H1 (cell line): ENCODE measurements at regions not wholly inside any gene's neighbourhood (a gene's known extent, or its start where the extent isn't known, plus 50 kb on each side); places are given as distances from the start of the nearest gene placed in this dataset.
A peak's percentile ranks its signal among the peaks of the same experiment; 100 is the strongest.

Source experiments
- CTCF ChIA-PET: fragments of 300-600 bp; sonication (Branson Sonifier 250); formaldehyde crosslinking; loops from one replicate; lab custom pipeline; 2021; ENCODE audit not compliant: partially characterized antibody; lab: Charles Lee
- POLR2A ChIA-PET: fragments of 300-600 bp; sonication (Branson Sonifier 250); formaldehyde crosslinking; loops from one replicate; lab custom pipeline; 2021; ENCODE audit warnings: inconsistent platforms; ENCODE audit not compliant: partially characterized antibody; lab: Charles Lee
- DNase-seq, 2 experiments: peaks; one replicate each; pipeline versions ENCODE4 v3.0.0 to v3.0.0-alpha.2; 2010 to 2022; ENCODE audit warnings: low spot score in 2 of 2, low read depth in 1 of 2, mixed read lengths in 1 of 2
- FAIRE-seq: peaks from 2 replicates; lab custom pipeline; 2011; peaks lifted over from hg19 to GRCh38; lab: Jason Lieb, UNC
- H2AFZ ChIP-seq: 2 replicates; pipeline ENCODE4 v1.8.1; 2012; ENCODE audit warnings: low read length, inconsistent platforms
- H2AK5ac ChIP-seq: 2 replicates; pipeline ENCODE4 v1.6.1; 2013; ENCODE audit warnings: low read depth, low read length
- H2BK120ac ChIP-seq: replicated peaks from 2 replicates; pipeline ENCODE3; 2013; ENCODE audit warnings: low read depth, low read length, inconsistent platforms
- H2BK12ac ChIP-seq: 2 replicates; pipeline ENCODE4 v1.6.1; 2013; ENCODE audit warnings: low read depth, low read length
- H2BK15ac ChIP-seq: 2 replicates; pipeline ENCODE4 v1.6.1; 2013; ENCODE audit warnings: low read length
- H2BK20ac ChIP-seq: 2 replicates; pipeline ENCODE4 v1.6.1; 2013; ENCODE audit warnings: low read length
- H2BK5ac ChIP-seq: 2 replicates; pipeline ENCODE4 v1.6.1; 2013; ENCODE audit warnings: low read depth, low read length
- H3K14ac ChIP-seq: 2 replicates; pipeline ENCODE4 v1.6.1; 2013; ENCODE audit warnings: inconsistent platforms; ENCODE audit not compliant: insufficient read length
- H3K18ac ChIP-seq: 2 replicates; pipeline ENCODE4 v1.6.1; 2013; ENCODE audit warnings: low read length; ENCODE audit errors: extremely low read depth
- H3K23ac ChIP-seq: 2 replicates; pipeline ENCODE4 v1.6.1; 2013; ENCODE audit warnings: inconsistent platforms; ENCODE audit not compliant: insufficient read length
- H3K23me2 ChIP-seq: 2 replicates; pipeline ENCODE4 v1.6.1; 2013; ENCODE audit warnings: low read depth, low read length
- H3K27ac ChIP-seq: 2 replicates; pipeline ENCODE4 v1.6.1; 2011; ENCODE audit warnings: low read depth, low read length, inconsistent platforms
- H3K27me3 ChIP-seq, 4 experiments: replicated peaks in 1 of 4; 1 replicate in 1 of 4; 2 replicates in 3 of 4; pipeline versions ENCODE4 v1.6.1 to v1.8.1; 2011 to 2013; ENCODE audit warnings: low read length in 3 of 4, mild to moderate bottlenecking in 3 of 4, inconsistent platforms in 2 of 4, mixed read lengths in 2 of 4, moderate library complexity in 1 of 4; ENCODE audit not compliant: control insufficient read depth in 3 of 4, insufficient read depth in 3 of 4; ENCODE audit errors: extremely low read depth in 1 of 4
- H3K36me3 ChIP-seq, 4 experiments: 2 replicates each; pipeline versions ENCODE4 v1.6.1 to v1.8.1; 2011 to 2013; ENCODE audit warnings: mild to moderate bottlenecking in 4 of 4, low read length in 3 of 4, moderate library complexity in 2 of 4, control low read depth in 1 of 4, inconsistent platforms in 1 of 4; ENCODE audit not compliant: insufficient read depth in 4 of 4, control insufficient read depth in 2 of 4
- H3K4ac ChIP-seq: replicated peaks from 2 replicates; pipeline ENCODE3; 2013; ENCODE audit warnings: low read length, low read depth, mixed read lengths, inconsistent platforms; ENCODE audit not compliant: insufficient read length
- H3K4me1 ChIP-seq, 4 experiments: replicated peaks in 1 of 4; 1 replicate in 1 of 4; 2 replicates in 3 of 4; pipeline versions ENCODE4 v1.6.1 to v1.8.1; 2011 to 2013; ENCODE audit warnings: low read length in 3 of 4, inconsistent platforms in 2 of 4, mixed read lengths in 1 of 4; ENCODE audit not compliant: insufficient read depth in 4 of 4, control insufficient read depth in 3 of 4
- H3K4me2 ChIP-seq, 2 experiments: 2 replicates each; pipeline versions ENCODE4 v1.6.1 to v1.8.1; 2011 to 2013; ENCODE audit warnings: low read depth in 2 of 2, low read length in 2 of 2, control low read depth in 1 of 2, inconsistent platforms in 1 of 2, mild to moderate bottlenecking in 1 of 2; ENCODE audit not compliant: insufficient read depth in 1 of 2
- H3K4me3 ChIP-seq, 4 experiments: fragments of 200-600, 300-600 bp in 1 of 4; sonication (generic), shearing (Covaris generic), sonication (Bioruptor Twin) in 1 of 4; 2 replicates each; pipeline versions ENCODE4 v1.5.1 to v1.8.1; 2011 to 2016; ENCODE audit warnings: low read length in 4 of 4, low read depth in 3 of 4, control low read depth in 2 of 4, inconsistent platforms in 2 of 4, mild to moderate bottlenecking in 2 of 4, mixed read lengths in 1 of 4, moderate library complexity in 1 of 4; ENCODE audit not compliant: insufficient read depth in 2 of 4; ENCODE audit errors: extremely low read depth in 1 of 4
- H3K56ac ChIP-seq: replicated peaks from 2 replicates; pipeline ENCODE3; 2013; ENCODE audit warnings: low read depth, mild to moderate bottlenecking, mixed read lengths, low read length, inconsistent platforms; ENCODE audit not compliant: insufficient read length
- H3K79me1 ChIP-seq: 2 replicates; pipeline ENCODE4 v1.6.1; 2013; ENCODE audit warnings: low read depth, low read length, control low read depth
- H3K79me2 ChIP-seq, 2 experiments: 2 replicates each; pipeline versions ENCODE4 v1.6.1 to v1.8.1; 2012 to 2013; ENCODE audit warnings: low read length in 2 of 2, mild to moderate bottlenecking in 2 of 2, inconsistent platforms in 1 of 2; ENCODE audit not compliant: insufficient read depth in 2 of 2, control insufficient read depth in 1 of 2
- H3K9ac ChIP-seq, 4 experiments: replicated peaks in 1 of 4; 1 replicate in 1 of 4; 2 replicates in 3 of 4; pipeline versions ENCODE4 v1.6.1 to v1.8.1; 2011 to 2013; ENCODE audit warnings: low read depth in 3 of 4, low read length in 3 of 4, control low read depth in 2 of 4, mild to moderate bottlenecking in 2 of 4, moderate library complexity in 2 of 4, inconsistent platforms in 1 of 4; ENCODE audit errors: extremely low read depth in 1 of 4
- H3K9me3 ChIP-seq, 2 experiments: 2 replicates each; pipeline versions ENCODE4 v1.6.1 to v1.8.1; 2012 to 2013; ENCODE audit warnings: mild to moderate bottlenecking in 2 of 2, moderate library complexity in 2 of 2, control low read depth in 1 of 2, inconsistent platforms in 1 of 2, low read depth in 1 of 2, low read length in 1 of 2, mixed read lengths in 1 of 2; ENCODE audit not compliant: insufficient read depth in 2 of 2
- H4K20me1 ChIP-seq, 2 experiments: replicated peaks in 1 of 2; 2 replicates each; pipeline versions ENCODE3 to v1.8.1; 2011 to 2013; ENCODE audit warnings: inconsistent platforms in 2 of 2, low read length in 2 of 2, mild to moderate bottlenecking in 1 of 2; ENCODE audit not compliant: insufficient read depth in 2 of 2, control insufficient read depth in 1 of 2
- H4K5ac ChIP-seq: 2 replicates; pipeline ENCODE4 v1.6.1; 2013; ENCODE audit warnings: low read length, low read depth, mixed read lengths, inconsistent platforms; ENCODE audit not compliant: insufficient read length
- H4K8ac ChIP-seq: 2 replicates; pipeline ENCODE4 v1.8.0; 2013; ENCODE audit warnings: mild to moderate bottlenecking, moderate library complexity, low read length, inconsistent platforms; ENCODE audit not compliant: insufficient read depth; ENCODE audit errors: extremely low read depth
- H4K91ac ChIP-seq: replicated peaks from 2 replicates; pipeline ENCODE3; 2013; ENCODE audit warnings: low read length, mixed read lengths, inconsistent platforms; ENCODE audit not compliant: insufficient read length
- whole genome bisulfite sequencing, 2 experiments: shearing (Covaris generic) in 1 of 2; methylation state at CpG; one replicate each; pipeline versions ENCODE4 v1.1.6 to v1.1.7; 2013 to 2015; ENCODE audit warnings: low lambda C conversion rate in 2 of 2, mixed read lengths in 2 of 2, inconsistent platforms in 1 of 2, low coverage in 1 of 2, missing lambda C conversion rate in 1 of 2; ENCODE audit not compliant: insufficient replicate concordance in 2 of 2, insufficient coverage in 1 of 2, insufficient read length in 1 of 2; ENCODE audit errors: extremely low coverage in 1 of 2, missing lambda C conversion rate in 1 of 2; 5-methylcytosine and 5-hydroxymethylcytosine counted together
- TF ChIP-seq, protein P1 (sequence below): IDR thresholded peaks from 2 replicates; pipeline ENCODE4 v1.6.1; 2011; ENCODE audit warnings: low read length, improper control_type of control experiment

DNA sequence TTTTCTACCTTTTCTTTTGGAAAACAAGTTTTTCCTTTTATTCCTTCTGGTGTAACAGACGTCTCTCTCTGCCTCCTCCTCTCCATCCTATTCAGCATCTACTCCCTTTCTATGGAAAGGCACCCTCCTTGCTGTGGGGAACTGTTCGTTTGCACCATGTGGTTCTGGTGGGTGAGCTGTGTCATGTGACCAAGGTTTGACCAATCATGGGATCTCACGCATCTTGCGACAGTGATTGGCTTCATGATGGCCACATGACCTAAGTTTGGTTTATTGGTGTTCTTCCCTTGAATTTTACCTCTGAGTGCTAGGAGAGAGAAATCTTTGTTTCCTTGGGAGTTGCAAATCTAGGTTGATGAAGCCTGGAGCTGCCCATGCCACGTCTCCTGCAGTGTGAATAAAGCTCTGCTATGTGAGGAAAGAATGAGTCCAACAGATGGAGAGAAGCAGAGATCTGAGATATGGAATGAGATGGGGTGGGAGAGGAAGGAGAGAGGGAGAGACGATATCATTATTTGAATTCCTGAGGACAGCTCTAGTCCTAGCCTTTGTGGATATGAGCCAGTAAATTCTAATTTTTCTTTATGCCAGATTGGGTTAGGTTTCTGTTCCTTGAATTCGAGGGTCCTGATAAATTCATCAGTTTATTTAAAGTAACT is 178.8 kb upstream of the IL12B start:
- Histone ChIP-seq H2BK12ac (no peak overlapping the region), H3K4me3 (no peak overlapping the region), H2BK120ac (no peak overlapping the region), H2AK5ac (no peak overlapping the region), H3K4ac (no peak overlapping the region), H2BK15ac (no peak overlapping the region), H3K18ac (no peak overlapping the region), H3K4me2 (no peak overlapping the region), H4K20me1 (no peaks in the 10 kb centered on the region), H3K56ac (no peak overlapping the region), H3K23ac (no peak overlapping the region), H3K27ac (no peak overlapping the region), H3K14ac (no peak overlapping the region), H4K8ac (no peak overlapping the region), H3K79me2 (no peaks in the 10 kb centered on the region), H3K79me1 (no peaks in the 10 kb centered on the region), H3K27me3 (no peaks in the 10 kb centered on the region), H3K9me3 (no peaks in the 10 kb centered on the region), H2BK5ac (no peak overlapping the region), H2AFZ (no peak overlapping the region), H2BK20ac (no peak overlapping the region), H4K91ac (no peak overlapping the region), H3K36me3 (no peaks in the 10 kb centered on the region), H3K4me1 (peaks cover 0 to 3% (median 1%) of the 10 kb centered on the region in 4 experiments; a peak in 2 of 7 replicates), H3K23me2 (no peaks in the 10 kb centered on the region), H3K9ac (no peak overlapping the region), H4K5ac (no peak overlapping the region)
- WGBS, 2 experiments = 88% methylated on average over 6 of the region's 7 CpGs; no CpG with 5 or more reads in 1 of the 2 experiments
- DNase-seq (no peak), FAIRE-seq (no peak)
- ChIA-PET POLR2A (no interaction called here), CTCF (interaction anchor here (1.2 kb wide), 1 partner anchor 113 kb away, joined by 3 read pairs; no protein-coding TSS in a partner anchor)
- TF ChIP-seq, protein P1, sequence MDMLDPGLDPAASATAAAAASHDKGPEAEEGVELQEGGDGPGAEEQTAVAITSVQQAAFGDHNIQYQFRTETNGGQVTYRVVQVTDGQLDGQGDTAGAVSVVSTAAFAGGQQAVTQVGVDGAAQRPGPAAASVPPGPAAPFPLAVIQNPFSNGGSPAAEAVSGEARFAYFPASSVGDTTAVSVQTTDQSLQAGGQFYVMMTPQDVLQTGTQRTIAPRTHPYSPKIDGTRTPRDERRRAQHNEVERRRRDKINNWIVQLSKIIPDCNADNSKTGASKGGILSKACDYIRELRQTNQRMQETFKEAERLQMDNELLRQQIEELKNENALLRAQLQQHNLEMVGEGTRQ = 0 out of 2 replicates have a peak, but pooled peaks have one; percentile 16
